Activated CD8-positive, alpha-beta T cell treated with anti-CD3 and anti-CD28 coated beads for 36 hours (primary cell): ENCODE measurements at regions not wholly inside any gene's neighbourhood (a gene's known extent, or its start where the extent isn't known, plus 50 kb on each side); places are given as distances from the start of the nearest gene placed in this dataset.

ENCODE experiments used
- ATAC-seq: fragments of 200-7000 bp; cut with Tn5 transposase; one replicate; pipeline ENCODE4 v1.10.0; 2021; ENCODE audit warnings: mild to moderate bottlenecking, moderate library complexity
- CTCF ChIA-PET: fragments of 350-600 bp; sonication (Branson Sonifier 250); formaldehyde crosslinking; loops from one replicate; lab custom pipeline; 2021; ENCODE audit warnings: antibody characterized with exemption; lab: Charles Lee
- POLR2A ChIA-PET: fragments of 350-600 bp; sonication (Branson Sonifier 250); formaldehyde crosslinking; loops from one replicate; lab custom pipeline; 2021; ENCODE audit warnings: antibody characterized with exemption; lab: Charles Lee
- DNase-seq: peaks from one replicate; pipeline ENCODE4 v3.0.0-alpha.2; 2020
- H3K27ac Mint-ChIP-seq: one replicate; pipeline ENCODE4 v1.8.0; 2021; ENCODE audit warnings: mild to moderate bottlenecking, mixed read lengths
- H3K27me3 Mint-ChIP-seq: one replicate; pipeline ENCODE4 v1.8.0; 2021; ENCODE audit warnings: mixed read lengths
- H3K36me3 Mint-ChIP-seq: one replicate; pipeline ENCODE4 v1.8.0; 2021; ENCODE audit warnings: low read depth, mixed read lengths
- H3K4me1 Mint-ChIP-seq: one replicate; pipeline ENCODE4 v1.8.0; 2021; ENCODE audit warnings: low read depth, mixed read lengths
- H3K4me3 Mint-ChIP-seq: one replicate; pipeline ENCODE4 v1.8.0; 2021; ENCODE audit warnings: mild to moderate bottlenecking, moderate library complexity, mixed read lengths
- H3K9me3 Mint-ChIP-seq: one replicate; pipeline ENCODE4 v1.8.0; 2021; ENCODE audit warnings: mixed read lengths
- intact Hi-C: fragments of 100-400 bp; cut with micrococcal nuclease; formaldehyde crosslinking; loops from one replicate; pipeline ENCODE4 v1.10.0; 2022
- TF ChIP-seq, protein P1 (sequence below): fragments of 200-600 bp; IDR thresholded peaks from one replicate; pipeline ENCODE4 v1.8.0; 2022; ENCODE audit warnings: antibody characterized with exemption, mild to moderate bottlenecking

- Mint-ChIP-seq H3K36me3 (no peaks in the 10 kb centered on the region), H3K27ac (no peak overlapping the region), H3K4me1 (no peaks in the 10 kb centered on the region), H3K9me3 (no peaks in the 10 kb centered on the region), H3K27me3 (no peaks in the 10 kb centered on the region), H3K4me3 (no peak overlapping the region)
- ChIA-PET POLR2A (no interaction called here), CTCF (no interaction called here)
- intact Hi-C loops: no loop called here
- TF ChIP-seq, protein P1, sequence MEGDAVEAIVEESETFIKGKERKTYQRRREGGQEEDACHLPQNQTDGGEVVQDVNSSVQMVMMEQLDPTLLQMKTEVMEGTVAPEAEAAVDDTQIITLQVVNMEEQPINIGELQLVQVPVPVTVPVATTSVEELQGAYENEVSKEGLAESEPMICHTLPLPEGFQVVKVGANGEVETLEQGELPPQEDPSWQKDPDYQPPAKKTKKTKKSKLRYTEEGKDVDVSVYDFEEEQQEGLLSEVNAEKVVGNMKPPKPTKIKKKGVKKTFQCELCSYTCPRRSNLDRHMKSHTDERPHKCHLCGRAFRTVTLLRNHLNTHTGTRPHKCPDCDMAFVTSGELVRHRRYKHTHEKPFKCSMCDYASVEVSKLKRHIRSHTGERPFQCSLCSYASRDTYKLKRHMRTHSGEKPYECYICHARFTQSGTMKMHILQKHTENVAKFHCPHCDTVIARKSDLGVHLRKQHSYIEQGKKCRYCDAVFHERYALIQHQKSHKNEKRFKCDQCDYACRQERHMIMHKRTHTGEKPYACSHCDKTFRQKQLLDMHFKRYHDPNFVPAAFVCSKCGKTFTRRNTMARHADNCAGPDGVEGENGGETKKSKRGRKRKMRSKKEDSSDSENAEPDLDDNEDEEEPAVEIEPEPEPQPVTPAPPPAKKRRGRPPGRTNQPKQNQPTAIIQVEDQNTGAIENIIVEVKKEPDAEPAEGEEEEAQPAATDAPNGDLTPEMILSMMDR: no peak
- DNase-seq (no peak), ATAC-seq (no peak)
Observed at GRCh38 chrX:124931241-124931640, 388.4 kb upstream of the TEX13C start.

GRCh38 chrX:124931958-124932357 lies 387.7 kb upstream of the TEX13C start:
- no peak overlapping the region for H3K4me3 Mint-ChIP-seq
- ChIA-PET POLR2A (no interaction called here), CTCF (no interaction called here)
- no peaks in the 10 kb centered on the region for H3K27me3 Mint-ChIP-seq
- no peaks in the 10 kb centered on the region for H3K9me3 Mint-ChIP-seq
- DNase-seq (no peak), ATAC-seq (no peak)
- TF ChIP-seq, protein P1: no peak
- H3K27ac Mint-ChIP-seq: no peak overlapping the region
- no peaks in the 10 kb centered on the region for H3K36me3 Mint-ChIP-seq
- intact Hi-C loops: no loop called here
- no peaks in the 10 kb centered on the region for H3K4me1 Mint-ChIP-seq

GRCh38 chrX:124938715-124939114 lies 381.0 kb upstream of the TEX13C start:
- no peak overlapping the region for H3K27ac Mint-ChIP-seq
- ATAC-seq (no peak), DNase-seq (no peak)
- ChIA-PET POLR2A (no interaction called here), CTCF (no interaction called here)
- H3K9me3 Mint-ChIP-seq: no peaks in the 10 kb centered on the region
- no peaks in the 10 kb centered on the region for H3K4me1 Mint-ChIP-seq
- no peaks in the 10 kb centered on the region for H3K27me3 Mint-ChIP-seq
- no peak overlapping the region for H3K4me3 Mint-ChIP-seq
- TF ChIP-seq, protein P1: no peak
- H3K36me3 Mint-ChIP-seq: no peaks in the 10 kb centered on the region
- intact Hi-C loops: no loop called here

- H3K9me3 Mint-ChIP-seq: no peaks in the 10 kb centered on the region
- intact Hi-C loops: no loop called here
- TF ChIP-seq, protein P1: no peak
- no peaks in the 10 kb centered on the region for H3K4me1 Mint-ChIP-seq
- ATAC-seq (no peak), DNase-seq (no peak)
- ChIA-PET POLR2A (no interaction called here), CTCF (no interaction called here)
- no peaks in the 10 kb centered on the region for H3K36me3 Mint-ChIP-seq
- H3K27ac Mint-ChIP-seq: no peak overlapping the region
- H3K27me3 Mint-ChIP-seq: no peaks in the 10 kb centered on the region
- H3K4me3 Mint-ChIP-seq: no peak overlapping the region
Observed at GRCh38 chrX:124940531-124940930, 379.1 kb upstream of the TEX13C start.

DNA sequence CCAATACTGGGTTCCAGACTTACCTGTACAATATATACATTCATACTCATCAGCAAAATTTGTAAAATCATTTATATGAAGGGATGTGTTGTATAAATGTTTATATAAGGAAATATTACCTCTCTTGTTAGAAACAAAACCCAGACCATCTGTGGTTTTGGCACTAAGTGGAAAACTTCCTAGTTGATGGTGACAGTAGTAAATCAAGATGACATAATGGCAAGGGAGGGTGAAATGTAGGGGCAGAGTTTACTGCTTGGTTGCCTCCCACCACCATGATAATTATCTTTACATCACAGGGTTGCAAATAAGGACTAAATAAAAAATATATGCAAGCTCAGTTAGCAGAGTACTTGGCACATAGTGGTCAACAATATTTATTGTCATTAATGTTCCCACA lies 365.3 kb upstream of the TEX13C start:
- CTCF ChIA-PET: no interaction called here
- DNase-seq (no peak), ATAC-seq (no peak)
- POLR2A ChIA-PET: no interaction called here
- intact Hi-C loops: no loop called here
- H3K9me3 Mint-ChIP-seq: no peaks in the 10 kb centered on the region
- TF ChIP-seq, protein P1: no peak
- no peaks in the 10 kb centered on the region for H3K36me3 Mint-ChIP-seq
- H3K27me3 Mint-ChIP-seq: no peaks in the 10 kb centered on the region
- no peaks in the 10 kb centered on the region for H3K4me1 Mint-ChIP-seq
- H3K4me3 Mint-ChIP-seq: no peak overlapping the region
- no peak overlapping the region for H3K27ac Mint-ChIP-seq
